ENCODE measurements at regions not wholly inside any gene's neighbourhood (a gene's known extent, or its start where the extent isn't known, plus 50 kb on each side); places are given as distances from the start of the nearest gene placed in this dataset.

GRCh38 chr3:34388830-34389229 lies 590.4 kb downstream of the PDCD6IP start:
- Mint-ChIP-seq H3K4me1 (ENCODE audit: low read depth) (no peaks in the 10 kb centered on the region), H3K27ac (no peak overlapping the region), H3K9me3 (ENCODE audit: low read depth) (no peaks in the 10 kb centered on the region)

GRCh38 chr3:34394978-34395748 lies 596.7 kb downstream of the PDCD6IP start:
- H3K4me3 Mint-ChIP-seq: no peak overlapping the region
- H3K9me3 Mint-ChIP-seq (ENCODE audit: low read depth): peaks cover 8% of the 10 kb centered on the region
- no peaks in the 10 kb centered on the region for H3K36me3 Mint-ChIP-seq
- no peaks in the 10 kb centered on the region for H3K27me3 Mint-ChIP-seq
- no peak overlapping the region for H3K27ac Mint-ChIP-seq
- no peaks in the 10 kb centered on the region for H3K4me1 Mint-ChIP-seq (ENCODE audit: low read depth)

More at GRCh38 chr3:34388830-34389229, 590.4 kb downstream of the PDCD6IP start:
- Mint-ChIP-seq H3K4me3 (no peak overlapping the region), H3K27me3 (no peaks in the 10 kb centered on the region), H3K36me3 (no peaks in the 10 kb centered on the region)

- no peaks in the 10 kb centered on the region for H3K36me3 Mint-ChIP-seq
- H3K27ac Mint-ChIP-seq: no peak overlapping the region
- peaks cover 8% of the 10 kb centered on the region for H3K9me3 Mint-ChIP-seq (ENCODE audit: low read depth)
- no peaks in the 10 kb centered on the region for H3K4me1 Mint-ChIP-seq (ENCODE audit: low read depth)
- no peak overlapping the region for H3K4me3 Mint-ChIP-seq
- no peaks in the 10 kb centered on the region for H3K27me3 Mint-ChIP-seq
These were observed 597.9 kb downstream of the PDCD6IP start for GRCh38 chr3:34396288-34396687.

GRCh38 chr3:34396956-34397355 lies 598.5 kb downstream of the PDCD6IP start:
- Mint-ChIP-seq H3K9me3 (ENCODE audit: low read depth) (peaks cover 8% of the 10 kb centered on the region), H3K4me3 (no peak overlapping the region), H3K4me1 (ENCODE audit: low read depth) (no peaks in the 10 kb centered on the region), H3K27me3 (no peaks in the 10 kb centered on the region), H3K27ac (no peak overlapping the region), H3K36me3 (no peaks in the 10 kb centered on the region)

- Mint-ChIP-seq H3K27ac (no peak overlapping the region), H3K4me3 (no peak overlapping the region), H3K9me3 (ENCODE audit: low read depth) (peaks cover 7% of the 10 kb centered on the region), H3K4me1 (ENCODE audit: low read depth) (no peaks in the 10 kb centered on the region), H3K36me3 (no peaks in the 10 kb centered on the region), H3K27me3 (no peaks in the 10 kb centered on the region)
These were observed 601.0 kb downstream of the PDCD6IP start for GRCh38 chr3:34399401-34399800.

- Mint-ChIP-seq H3K27ac (no peak overlapping the region), H3K27me3 (no peaks in the 10 kb centered on the region), H3K4me1 (ENCODE audit: low read depth) (no peaks in the 10 kb centered on the region), H3K36me3 (no peaks in the 10 kb centered on the region), H3K4me3 (no peak overlapping the region), H3K9me3 (ENCODE audit: low read depth) (no peaks in the 10 kb centered on the region)
These were observed 606.7 kb downstream of the PDCD6IP start for GRCh38 chr3:34405159-34405558.

- no peaks in the 10 kb centered on the region for H3K36me3 Mint-ChIP-seq
- H3K4me1 Mint-ChIP-seq (ENCODE audit: low read depth): no peaks in the 10 kb centered on the region
- no peak overlapping the region for H3K27ac Mint-ChIP-seq
- H3K4me3 Mint-ChIP-seq: no peak overlapping the region
- no peaks in the 10 kb centered on the region for H3K9me3 Mint-ChIP-seq (ENCODE audit: low read depth)
- H3K27me3 Mint-ChIP-seq: no peaks in the 10 kb centered on the region
These were observed 608.9 kb downstream of the PDCD6IP start for GRCh38 chr3:34407281-34407680.

GRCh38 chr3:34408088-34408487 lies 609.7 kb downstream of the PDCD6IP start:
- Mint-ChIP-seq H3K36me3 (no peaks in the 10 kb centered on the region), H3K9me3 (ENCODE audit: low read depth) (no peaks in the 10 kb centered on the region), H3K4me1 (ENCODE audit: low read depth) (no peaks in the 10 kb centered on the region), H3K4me3 (no peak overlapping the region), H3K27me3 (no peaks in the 10 kb centered on the region), H3K27ac (no peak overlapping the region)

GRCh38 chr3:34411596-34411995 lies 613.2 kb downstream of the PDCD6IP start:
- no peak overlapping the region for H3K4me3 Mint-ChIP-seq
- no peaks in the 10 kb centered on the region for H3K27me3 Mint-ChIP-seq
- no peaks in the 10 kb centered on the region for H3K9me3 Mint-ChIP-seq (ENCODE audit: low read depth)
- H3K36me3 Mint-ChIP-seq: no peaks in the 10 kb centered on the region
- H3K27ac Mint-ChIP-seq: no peak overlapping the region
- no peaks in the 10 kb centered on the region for H3K4me1 Mint-ChIP-seq (ENCODE audit: low read depth)

- Mint-ChIP-seq H3K4me3 (no peak overlapping the region), H3K9me3 (ENCODE audit: low read depth) (no peaks in the 10 kb centered on the region), H3K36me3 (no peaks in the 10 kb centered on the region), H3K4me1 (ENCODE audit: low read depth) (no peaks in the 10 kb centered on the region), H3K27ac (no peak overlapping the region), H3K27me3 (no peaks in the 10 kb centered on the region)
These were observed 621.4 kb downstream of the PDCD6IP start for GRCh38 chr3:34419801-34420200.

- peaks cover 4% of the 10 kb centered on the region for H3K9me3 Mint-ChIP-seq (ENCODE audit: low read depth)
- H3K27ac Mint-ChIP-seq: no peak overlapping the region
- no peaks in the 10 kb centered on the region for H3K36me3 Mint-ChIP-seq
- no peak overlapping the region for H3K4me3 Mint-ChIP-seq
- no peaks in the 10 kb centered on the region for H3K4me1 Mint-ChIP-seq (ENCODE audit: low read depth)
- H3K27me3 Mint-ChIP-seq: no peaks in the 10 kb centered on the region
These were observed 623.3 kb downstream of the PDCD6IP start for GRCh38 chr3:34421762-34422161.

- Mint-ChIP-seq H3K27me3 (no peaks in the 10 kb centered on the region), H3K36me3 (no peaks in the 10 kb centered on the region), H3K9me3 (ENCODE audit: low read depth) (peaks cover 13% of the 10 kb centered on the region), H3K27ac (no peak overlapping the region), H3K4me1 (ENCODE audit: low read depth) (no peaks in the 10 kb centered on the region), H3K4me3 (no peak overlapping the region)
These were observed 641.4 kb downstream of the PDCD6IP start for GRCh38 chr3:34439796-34440195.

- no peaks in the 10 kb centered on the region for H3K36me3 Mint-ChIP-seq
- H3K9me3 Mint-ChIP-seq (ENCODE audit: low read depth): peaks cover 41% of the 10 kb centered on the region
- no peak overlapping the region for H3K4me3 Mint-ChIP-seq
- no peaks in the 10 kb centered on the region for H3K4me1 Mint-ChIP-seq (ENCODE audit: low read depth)
- no peak overlapping the region for H3K27ac Mint-ChIP-seq
- no peaks in the 10 kb centered on the region for H3K27me3 Mint-ChIP-seq
These were observed 645.7 kb downstream of the PDCD6IP start for GRCh38 chr3:34444137-34444536.

GRCh38 chr3:34449305-34449704 lies 650.9 kb downstream of the PDCD6IP start:
- H3K4me1 Mint-ChIP-seq (ENCODE audit: low read depth): no peaks in the 10 kb centered on the region
- H3K36me3 Mint-ChIP-seq: no peaks in the 10 kb centered on the region
- no peak overlapping the region for H3K4me3 Mint-ChIP-seq
- H3K27ac Mint-ChIP-seq: no peak overlapping the region
- no peaks in the 10 kb centered on the region for H3K27me3 Mint-ChIP-seq
- H3K9me3 Mint-ChIP-seq (ENCODE audit: low read depth): peaks cover 36% of the 10 kb centered on the region

GRCh38 chr3:34463414-34463813 lies 665.0 kb downstream of the PDCD6IP start:
- no peaks in the 10 kb centered on the region for H3K4me1 Mint-ChIP-seq (ENCODE audit: low read depth)
- no peaks in the 10 kb centered on the region for H3K36me3 Mint-ChIP-seq
- H3K27me3 Mint-ChIP-seq: no peaks in the 10 kb centered on the region
- H3K4me3 Mint-ChIP-seq: no peak overlapping the region
- H3K27ac Mint-ChIP-seq: no peak overlapping the region
- H3K9me3 Mint-ChIP-seq (ENCODE audit: low read depth): peaks cover 19% of the 10 kb centered on the region

GRCh38 chr3:34464646-34465045 lies 666.2 kb downstream of the PDCD6IP start:
- peaks cover 7% of the 10 kb centered on the region for H3K9me3 Mint-ChIP-seq (ENCODE audit: low read depth)
- no peaks in the 10 kb centered on the region for H3K36me3 Mint-ChIP-seq
- no peaks in the 10 kb centered on the region for H3K4me1 Mint-ChIP-seq (ENCODE audit: low read depth)
- no peaks in the 10 kb centered on the region for H3K27me3 Mint-ChIP-seq
- no peak overlapping the region for H3K4me3 Mint-ChIP-seq
- H3K27ac Mint-ChIP-seq: no peak overlapping the region

Data from activated naive CD8-positive, alpha-beta T cell (primary cell).